Astrocyte (in vitro differentiated cells and primary cell): ENCODE measurements at regions not wholly inside any gene's neighbourhood (a gene's known extent, or its start where the extent isn't known, plus 50 kb on each side); places are given as distances from the start of the nearest gene placed in this dataset.

ENCODE experiments used
- CTCF ChIP-seq: IDR thresholded peaks from 2 replicates; pipeline ENCODE4 v1.5.1; 2011; ENCODE audit warnings: low read depth, mild to moderate bottlenecking, inconsistent platforms, low read length, moderate library complexity; ENCODE audit not compliant: insufficient read depth
- EZH2 ChIP-seq: IDR thresholded peaks from 2 replicates; pipeline ENCODE4 v1.6.1; 2012; ENCODE audit warnings: mild to moderate bottlenecking, low read length, inconsistent platforms; ENCODE audit not compliant: insufficient read depth

GRCh38 chr21:16540966-16541727 is 811.4 kb downstream of the USP25 start:
- no peak for TF ChIP-seq CTCF
- TF ChIP-seq EZH2 = no peak
